SU-DHL-6 (cell line): ENCODE measurements at regions not wholly inside any gene's neighbourhood (a gene's known extent, or its start where the extent isn't known, plus 50 kb on each side); places are given as distances from the start of the nearest gene placed in this dataset.

Experiments used
- H2AFZ ChIP-seq: fragments of 200-600 bp; sonication (generic); 2 replicates; pipeline ENCODE4 v1.6.1; 2014; ENCODE audit warnings: low read depth, mild to moderate bottlenecking, moderate library complexity, mixed read lengths, antibody characterized with exemption, low read length; ENCODE audit not compliant: severe bottlenecking
- H3F3A ChIP-seq: fragments of 200-600 bp; shearing (Covaris generic); 2 replicates; pipeline ENCODE4 v1.6.0; 2016; ENCODE audit warnings: antibody characterized with exemption, mild to moderate bottlenecking; ENCODE audit not compliant: insufficient read depth
- H3K27ac ChIP-seq: fragments of 200-600 bp; sonication (generic); 2 replicates; pipeline ENCODE4 v1.5.1; 2016; ENCODE audit warnings: low read depth, mild to moderate bottlenecking, low read length, moderate library complexity, mixed read lengths
- H3K27me3 ChIP-seq: fragments of 200-600 bp; sonication (generic), shearing (Covaris generic); 2 replicates; pipeline ENCODE4 v1.6.0; 2014; ENCODE audit warnings: mild to moderate bottlenecking, low read length
- H3K36me3 ChIP-seq: fragments of 200-600 bp; sonication (generic); 2 replicates; pipeline ENCODE4 v1.6.1; 2014; ENCODE audit warnings: mild to moderate bottlenecking, low read length, mixed read lengths
- H3K4me2 ChIP-seq: fragments of 300-600, 200-600 bp; shearing (Covaris generic), sonication (generic); 2 replicates; pipeline ENCODE4 v1.6.0; 2014; ENCODE audit warnings: low read length, low read depth, mild to moderate bottlenecking; ENCODE audit not compliant: poor library complexity, severe bottlenecking
- H3K4me3 ChIP-seq: fragments of 200-600 bp; sonication (generic); 2 replicates; pipeline ENCODE4 v1.5.1; 2014; ENCODE audit warnings: antibody characterized with exemption, low read length, mild to moderate bottlenecking, mixed read lengths; ENCODE audit not compliant: insufficient read depth, poor library complexity, severe bottlenecking
- H3K79me2 ChIP-seq: fragments of 200-600 bp; sonication (generic); 2 replicates; pipeline ENCODE4 v1.6.1; 2014; ENCODE audit warnings: mild to moderate bottlenecking, low read length, moderate library complexity; ENCODE audit not compliant: insufficient read depth
- H3K9ac ChIP-seq: fragments of 200-600 bp; sonication (generic); 2 replicates; pipeline ENCODE4 v1.7.0; 2014; ENCODE audit warnings: mild to moderate bottlenecking, low read length
- H3K9me2 ChIP-seq: fragments of 200-600 bp; sonication (generic); replicated peaks from 2 replicates; pipeline ENCODE4 v1.6.1; 2014; ENCODE audit warnings: low read length; ENCODE audit not compliant: insufficient read depth
- H3K9me3 ChIP-seq: fragments of 200-600 bp; sonication (generic); 2 replicates; pipeline ENCODE4 v1.6.1; 2014; ENCODE audit warnings: low read length, mixed read lengths; ENCODE audit not compliant: insufficient read depth
- H4K20me1 ChIP-seq: fragments of 200-600 bp; sonication (generic); 2 replicates; pipeline ENCODE4 v1.6.1; 2014; ENCODE audit warnings: low read depth, mild to moderate bottlenecking, antibody characterized with exemption, low read length, moderate library complexity, mixed read lengths
- EZH2phosphoT487 ChIP-seq: fragments of 200-600 bp; sonication (generic), shearing (Covaris generic); conservative IDR thresholded peaks from 2 replicates; pipeline ENCODE4 v1.6.1; 2018; ENCODE audit warnings: mild to moderate bottlenecking, antibody characterized with exemption, low read length, moderate library complexity, mixed read lengths
- TF ChIP-seq, protein P1 (sequence below): fragments of 200-600 bp; sonication (generic); IDR thresholded peaks from one replicate; pipeline ENCODE4 v1.5.1; 2017; ENCODE audit warnings: antibody characterized with exemption, mild to moderate bottlenecking, low read length, moderate library complexity; ENCODE audit not compliant: insufficient read depth, poor library complexity, severe bottlenecking

DNA sequence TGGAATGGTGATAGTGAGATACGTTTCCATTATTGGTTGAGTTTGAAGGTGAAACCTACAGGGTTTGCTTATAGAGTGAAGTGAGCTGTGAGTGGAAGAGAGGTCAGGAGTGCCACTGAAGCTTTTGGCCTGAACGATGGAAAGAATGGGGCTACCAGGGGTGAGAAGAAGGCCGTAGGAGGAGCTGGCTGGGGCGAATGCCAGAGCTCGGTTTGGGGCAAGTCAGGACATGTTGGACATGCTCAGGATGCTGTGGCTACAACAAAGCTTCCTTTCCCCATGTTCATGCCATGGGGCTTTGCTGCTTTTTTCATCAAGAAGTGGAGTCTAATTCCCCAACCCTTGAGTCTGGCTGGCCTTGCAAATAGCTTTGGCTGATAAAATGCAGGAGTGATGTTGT, 253.7 kb downstream of the GLRX3 start:
- Histone ChIP-seq H3K9me3 (no peaks in the 10 kb centered on the region), H3K79me2 (no peaks in the 10 kb centered on the region), H3K4me3 (no peak overlapping the region)

DNA sequence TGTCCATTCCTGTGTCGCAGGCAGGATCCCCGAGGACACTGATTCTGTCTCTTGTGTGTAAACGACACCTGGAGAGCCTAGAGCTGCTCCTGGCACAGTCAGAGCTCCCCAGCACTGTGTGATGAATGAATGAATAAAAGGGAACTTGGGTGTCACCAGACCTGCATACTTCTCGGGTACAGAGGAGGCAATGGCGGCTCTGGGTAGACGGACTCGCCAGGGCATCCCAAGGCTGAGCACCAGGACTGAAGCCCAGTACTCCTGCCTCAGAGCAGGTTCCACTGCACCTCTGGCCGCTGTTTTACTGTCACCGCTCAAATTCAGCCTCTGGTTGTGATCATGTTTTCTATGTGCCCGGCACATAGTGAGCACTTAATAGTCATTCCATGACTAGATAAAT, 255.8 kb downstream of the GLRX3 start:
- no peak overlapping the region for H3K4me3 ChIP-seq
- no peaks in the 10 kb centered on the region for H3K27me3 ChIP-seq
- H3K79me2 ChIP-seq, result no peaks in the 10 kb centered on the region
- H3K27ac ChIP-seq, result no peak overlapping the region
- no peaks in the 10 kb centered on the region for H3K9me2 ChIP-seq
- no peaks in the 10 kb centered on the region for H3K36me3 ChIP-seq
- H3K9ac ChIP-seq, result no peak overlapping the region
- H3K4me2 ChIP-seq, result no peak overlapping the region
- H3F3A ChIP-seq, result no peaks in the 10 kb centered on the region
- peaks cover 10% of the 10 kb centered on the region; the same call in 1 of the 2 replicates for H3K9me3 ChIP-seq
- TF ChIP-seq, protein P1, sequence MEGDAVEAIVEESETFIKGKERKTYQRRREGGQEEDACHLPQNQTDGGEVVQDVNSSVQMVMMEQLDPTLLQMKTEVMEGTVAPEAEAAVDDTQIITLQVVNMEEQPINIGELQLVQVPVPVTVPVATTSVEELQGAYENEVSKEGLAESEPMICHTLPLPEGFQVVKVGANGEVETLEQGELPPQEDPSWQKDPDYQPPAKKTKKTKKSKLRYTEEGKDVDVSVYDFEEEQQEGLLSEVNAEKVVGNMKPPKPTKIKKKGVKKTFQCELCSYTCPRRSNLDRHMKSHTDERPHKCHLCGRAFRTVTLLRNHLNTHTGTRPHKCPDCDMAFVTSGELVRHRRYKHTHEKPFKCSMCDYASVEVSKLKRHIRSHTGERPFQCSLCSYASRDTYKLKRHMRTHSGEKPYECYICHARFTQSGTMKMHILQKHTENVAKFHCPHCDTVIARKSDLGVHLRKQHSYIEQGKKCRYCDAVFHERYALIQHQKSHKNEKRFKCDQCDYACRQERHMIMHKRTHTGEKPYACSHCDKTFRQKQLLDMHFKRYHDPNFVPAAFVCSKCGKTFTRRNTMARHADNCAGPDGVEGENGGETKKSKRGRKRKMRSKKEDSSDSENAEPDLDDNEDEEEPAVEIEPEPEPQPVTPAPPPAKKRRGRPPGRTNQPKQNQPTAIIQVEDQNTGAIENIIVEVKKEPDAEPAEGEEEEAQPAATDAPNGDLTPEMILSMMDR, result no peak
- TF ChIP-seq EZH2phosphoT487, result no peak
- H4K20me1 ChIP-seq, result no peaks in the 10 kb centered on the region
- H2AFZ ChIP-seq, result no peak overlapping the region

More for the DNA sequence above, 253.7 kb downstream of the GLRX3 start:
- Histone ChIP-seq H3K27ac (no peak overlapping the region), H3F3A (no peaks in the 10 kb centered on the region), H2AFZ (no peak overlapping the region), H3K27me3 (no peaks in the 10 kb centered on the region), H3K9ac (no peak overlapping the region), H3K9me2 (no peaks in the 10 kb centered on the region), H4K20me1 (no peaks in the 10 kb centered on the region), H3K4me2 (no peak overlapping the region), H3K36me3 (no peaks in the 10 kb centered on the region)
- TF ChIP-seq, protein P1, result no peak
- TF ChIP-seq EZH2phosphoT487, result no peak

DNA sequence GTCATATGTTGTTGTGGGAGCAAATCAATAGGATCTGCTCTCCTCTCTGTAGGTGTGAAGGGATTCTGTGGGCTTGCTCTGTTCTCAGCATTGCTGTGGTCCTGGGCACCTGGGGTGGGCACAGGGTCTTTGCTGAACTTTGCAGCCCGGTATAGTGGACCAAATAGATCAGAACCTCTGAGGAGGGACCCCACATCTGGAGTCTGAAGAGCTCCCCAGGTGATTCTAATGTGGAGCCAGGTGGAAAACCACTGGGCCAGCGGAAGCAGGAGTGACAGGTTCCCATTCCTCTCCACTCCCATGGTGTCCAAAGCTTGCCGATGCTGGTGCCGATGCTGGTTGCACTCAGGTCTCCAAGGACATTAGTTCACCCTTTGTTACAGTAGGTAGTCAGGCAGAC, 257.2 kb downstream of the GLRX3 start:
- Histone ChIP-seq H3K4me2 (no peak overlapping the region), H3K9me2 (no peaks in the 10 kb centered on the region), H2AFZ (no peak overlapping the region), H3F3A (no peaks in the 10 kb centered on the region), H3K79me2 (no peaks in the 10 kb centered on the region), H4K20me1 (no peaks in the 10 kb centered on the region), H3K9ac (no peak overlapping the region), H3K36me3 (no peaks in the 10 kb centered on the region), H3K4me3 (no peak overlapping the region), H3K27ac (no peak overlapping the region), H3K27me3 (no peaks in the 10 kb centered on the region), H3K9me3 (peaks cover 10% of the 10 kb centered on the region; the same call in 1 of the 2 replicates)
- TF ChIP-seq, protein P1, result no peak
- TF ChIP-seq EZH2phosphoT487, result no peak
